ENCODE measurements at regions not wholly inside any gene's neighbourhood (a gene's known extent, or its start where the extent isn't known, plus 50 kb on each side); places are given as distances from the start of the nearest gene placed in this dataset.

DNA sequence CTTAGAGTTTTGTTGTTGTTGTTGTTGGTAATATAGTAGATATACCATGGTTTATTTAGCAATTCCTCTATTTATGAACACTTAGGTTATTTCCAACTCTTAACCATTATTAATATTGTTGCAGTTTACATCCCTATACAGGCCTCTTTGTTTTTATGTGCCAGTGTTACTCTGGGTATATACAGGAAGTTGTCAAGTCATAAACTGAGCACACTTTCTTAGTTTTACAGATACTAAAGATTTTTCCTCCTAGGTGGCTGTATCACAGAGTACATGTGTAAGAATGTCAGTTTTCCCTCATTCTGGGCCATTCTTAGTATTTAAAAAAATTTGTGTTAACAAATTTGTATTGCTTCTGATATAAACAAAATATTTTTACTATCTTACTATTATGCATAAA, 128.4 kb downstream of the ARL4A start:
- Mint-ChIP-seq H3K27me3 (ENCODE audit: low read depth) (no peaks in the 10 kb centered on the region), H3K27ac (no peak overlapping the region), H3K9me3 (peaks cover 4% of the 10 kb centered on the region), H3K36me3 (ENCODE audit: low read depth) (no peaks in the 10 kb centered on the region), H3K4me3 (no peak overlapping the region), H3K4me1 (no peaks in the 10 kb centered on the region)
- TF ChIP-seq, protein P1, sequence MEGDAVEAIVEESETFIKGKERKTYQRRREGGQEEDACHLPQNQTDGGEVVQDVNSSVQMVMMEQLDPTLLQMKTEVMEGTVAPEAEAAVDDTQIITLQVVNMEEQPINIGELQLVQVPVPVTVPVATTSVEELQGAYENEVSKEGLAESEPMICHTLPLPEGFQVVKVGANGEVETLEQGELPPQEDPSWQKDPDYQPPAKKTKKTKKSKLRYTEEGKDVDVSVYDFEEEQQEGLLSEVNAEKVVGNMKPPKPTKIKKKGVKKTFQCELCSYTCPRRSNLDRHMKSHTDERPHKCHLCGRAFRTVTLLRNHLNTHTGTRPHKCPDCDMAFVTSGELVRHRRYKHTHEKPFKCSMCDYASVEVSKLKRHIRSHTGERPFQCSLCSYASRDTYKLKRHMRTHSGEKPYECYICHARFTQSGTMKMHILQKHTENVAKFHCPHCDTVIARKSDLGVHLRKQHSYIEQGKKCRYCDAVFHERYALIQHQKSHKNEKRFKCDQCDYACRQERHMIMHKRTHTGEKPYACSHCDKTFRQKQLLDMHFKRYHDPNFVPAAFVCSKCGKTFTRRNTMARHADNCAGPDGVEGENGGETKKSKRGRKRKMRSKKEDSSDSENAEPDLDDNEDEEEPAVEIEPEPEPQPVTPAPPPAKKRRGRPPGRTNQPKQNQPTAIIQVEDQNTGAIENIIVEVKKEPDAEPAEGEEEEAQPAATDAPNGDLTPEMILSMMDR (IDR thresholded peaks at IDR 0.05; ENCODE audit: unreplicated experiment in 3 of 3), result no peak

DNA sequence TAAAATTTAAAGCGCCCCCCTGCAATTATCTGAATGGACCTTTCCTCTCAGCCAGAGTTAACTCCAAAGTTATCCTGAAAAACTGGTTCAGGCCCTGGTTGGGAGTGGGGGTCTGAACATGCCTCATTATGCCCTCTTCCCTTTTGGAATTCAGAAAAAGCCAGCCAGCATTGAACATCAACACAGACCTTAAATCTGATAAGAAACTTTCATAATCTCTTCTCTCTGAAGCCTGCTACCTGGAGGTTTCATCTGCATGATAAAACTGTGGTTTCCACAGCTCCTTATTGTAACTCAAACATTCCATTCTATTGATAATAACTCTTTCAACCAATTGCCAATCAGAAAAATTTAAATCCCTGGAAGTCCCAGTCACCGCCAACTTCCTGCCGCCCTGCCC, 133.3 kb downstream of the ARL4A start:
- Mint-ChIP-seq H3K4me3 (no peak overlapping the region), H3K36me3 (ENCODE audit: low read depth) (no peaks in the 10 kb centered on the region), H3K9me3 (no peaks in the 10 kb centered on the region), H3K27ac (no peak overlapping the region), H3K4me1 (no peaks in the 10 kb centered on the region), H3K27me3 (ENCODE audit: low read depth) (no peaks in the 10 kb centered on the region)
- TF ChIP-seq, protein P1 (IDR thresholded peaks at IDR 0.05; ENCODE audit: unreplicated experiment in 3 of 3), result no peak

DNA sequence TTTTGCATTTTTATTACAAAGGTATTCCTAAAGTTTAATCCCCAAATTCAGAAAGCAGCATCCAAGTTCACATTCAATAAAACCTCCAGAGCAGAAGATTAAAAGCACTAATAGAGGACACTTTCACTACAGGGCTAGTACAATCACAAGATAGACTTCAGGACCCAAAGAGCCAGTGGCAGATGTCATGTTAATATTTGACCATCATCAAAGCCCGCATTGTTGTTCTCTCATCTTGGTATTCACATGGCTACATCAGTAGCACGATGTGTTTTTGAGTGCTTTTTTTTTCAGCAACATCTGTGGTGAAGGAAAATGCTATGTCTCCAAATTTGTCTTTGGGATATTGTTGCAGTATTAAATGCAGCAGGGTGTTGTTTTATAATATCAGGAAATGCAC, 134.3 kb downstream of the ARL4A start:
- Mint-ChIP-seq H3K27ac (no peak overlapping the region), H3K4me1 (no peaks in the 10 kb centered on the region), H3K36me3 (ENCODE audit: low read depth) (no peaks in the 10 kb centered on the region), H3K27me3 (ENCODE audit: low read depth) (no peaks in the 10 kb centered on the region), H3K4me3 (no peak overlapping the region), H3K9me3 (no peaks in the 10 kb centered on the region)
- TF ChIP-seq, protein P1 (IDR thresholded peaks at IDR 0.05; ENCODE audit: unreplicated experiment in 3 of 3), result no peak

DNA sequence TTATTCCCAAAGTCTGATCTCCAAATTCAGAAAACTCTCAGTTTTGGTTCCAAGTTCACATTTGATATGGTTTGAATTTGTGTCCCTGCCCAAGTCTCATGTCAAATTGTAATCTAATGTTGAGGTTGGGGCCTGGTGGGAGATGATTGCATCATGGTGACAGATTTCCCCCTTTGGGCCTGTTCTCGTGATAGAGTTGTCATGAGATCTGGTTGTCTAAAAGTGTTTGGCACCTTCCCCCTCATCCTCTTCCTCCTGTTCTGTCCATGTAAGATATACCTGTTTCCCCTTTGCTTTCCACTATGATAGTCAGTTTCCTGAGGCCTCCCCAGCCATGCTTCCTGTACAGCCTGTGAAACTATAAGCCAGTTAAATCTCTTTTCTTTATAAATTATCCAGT, 138.6 kb downstream of the ARL4A start:
- peaks cover 5% of the 10 kb centered on the region for H3K4me1 Mint-ChIP-seq
- no peak overlapping the region for H3K4me3 Mint-ChIP-seq
- TF ChIP-seq, protein P1 (IDR thresholded peaks at IDR 0.05; ENCODE audit: unreplicated experiment in 3 of 3), result no peak
- H3K9me3 Mint-ChIP-seq, result no peaks in the 10 kb centered on the region
- H3K27me3 Mint-ChIP-seq (ENCODE audit: low read depth), result peaks cover 4% of the 10 kb centered on the region
- no peaks in the 10 kb centered on the region for H3K36me3 Mint-ChIP-seq (ENCODE audit: low read depth)
- H3K27ac Mint-ChIP-seq, result no peak overlapping the region

DNA sequence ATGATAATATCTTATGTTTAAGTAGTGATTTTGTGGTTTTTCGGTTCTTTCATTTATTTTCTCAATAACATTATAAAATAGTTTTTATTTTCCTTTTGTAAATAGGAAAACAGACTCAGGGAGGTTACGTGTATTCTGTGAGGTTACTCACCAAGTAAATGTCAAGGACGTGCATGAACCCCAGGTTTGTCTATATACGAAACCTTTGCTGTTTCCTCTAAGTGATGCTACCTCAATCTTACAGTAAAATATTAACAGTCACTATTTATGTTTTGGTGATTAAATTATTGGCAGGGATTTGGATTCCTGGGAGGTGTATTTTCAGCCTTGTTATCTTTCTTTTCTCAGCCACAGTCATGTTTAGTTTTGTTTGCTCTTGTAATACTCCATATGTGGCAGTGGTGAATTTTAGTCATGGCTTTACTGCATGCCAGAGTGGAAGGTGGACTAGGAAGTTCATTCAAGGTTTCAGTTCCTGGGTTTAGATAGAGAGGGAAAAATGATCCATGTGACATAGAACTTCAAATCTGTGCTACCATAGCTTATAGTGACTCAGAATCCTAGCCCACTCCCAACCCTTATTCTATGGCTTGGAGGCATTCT, 139.9 kb downstream of the ARL4A start:
- Mint-ChIP-seq H3K4me1 (peaks cover 5% of the 10 kb centered on the region), H3K27ac (no peak overlapping the region), H3K4me3 (no peak overlapping the region), H3K27me3 (ENCODE audit: low read depth) (peaks cover 4% of the 10 kb centered on the region), H3K36me3 (ENCODE audit: low read depth) (no peaks in the 10 kb centered on the region), H3K9me3 (no peaks in the 10 kb centered on the region)
- TF ChIP-seq, protein P1 (IDR thresholded peaks at IDR 0.05; ENCODE audit: unreplicated experiment in 3 of 3), result no peak

DNA sequence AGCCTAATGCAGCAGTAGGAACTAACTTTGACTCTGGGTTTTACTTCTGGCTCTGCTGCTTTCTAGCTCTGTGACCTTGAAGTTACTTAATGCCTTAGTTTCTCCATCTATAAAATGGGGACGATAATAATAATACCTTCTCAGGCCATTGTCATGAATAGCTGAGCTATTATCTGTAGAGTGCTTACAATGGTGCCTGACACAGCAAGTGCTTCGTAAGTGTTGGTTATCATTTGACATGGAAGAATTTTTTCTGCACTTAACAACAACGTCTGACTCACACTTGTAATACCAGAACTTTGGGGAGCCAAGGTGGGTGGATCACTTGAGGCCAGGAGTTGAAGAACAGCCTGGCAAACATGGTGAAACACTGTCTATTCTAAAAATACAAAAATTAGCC, 140.5 kb downstream of the ARL4A start:
- Mint-ChIP-seq H3K4me1 (peaks cover 5% of the 10 kb centered on the region), H3K27ac (no peak overlapping the region), H3K27me3 (ENCODE audit: low read depth) (peaks cover 4% of the 10 kb centered on the region), H3K9me3 (peaks cover 1% of the 10 kb centered on the region), H3K4me3 (no peak overlapping the region), H3K36me3 (ENCODE audit: low read depth) (no peaks in the 10 kb centered on the region)
- TF ChIP-seq, protein P1 (IDR thresholded peaks at IDR 0.05; ENCODE audit: unreplicated experiment in 3 of 3), result no peak
